ENCODE measurements at regions not wholly inside any gene's neighbourhood (a gene's known extent, or its start where the extent isn't known, plus 50 kb on each side); places are given as distances from the start of the nearest gene placed in this dataset.
A peak's percentile ranks its signal among the peaks of the same experiment; 100 is the strongest.

GRCh38 chr2:207226671-207227061 lies 60.9 kb upstream of the KLF7 start:
- no peak for TF ChIP-seq CTCF (IDR thresholded peaks at IDR 0.05)
- TF ChIP-seq POLR2A (IDR thresholded peaks at IDR 0.05), result no peak
- Histone ChIP-seq H3K9me3 (no peaks in the 10 kb centered on the region), H3K27me3 (no peaks in the 10 kb centered on the region), H3K4me3 (no peak overlapping the region), H3K27ac (peak overlapping the region; percentile 59 to 65), H3K36me3 (ENCODE audit: low read depth, missing control alignments) (no peaks in the 10 kb centered on the region), H3K4me1 (peaks cover 34% of the 10 kb centered on the region)
- intact Hi-C loops (cut with DNase I; ENCODE audit: low total_unique reads), result no loop called here
- 20 to 33% methylated on average over 4 of the region's 4 CpGs for WGBS, 2 donors
- no peak for DNase-seq

- intact Hi-C loops (cut with DNase I; ENCODE audit: low total_unique reads), result no loop called here
- 30 to 32% methylated on average over 14 to 18 of the region's 18 CpGs for WGBS, 2 donors
- TF ChIP-seq CTCF (IDR thresholded peaks at IDR 0.05), result no peak
- TF ChIP-seq POLR2A (IDR thresholded peaks at IDR 0.05), result no peak
- Histone ChIP-seq H3K9me3 (no peaks in the 10 kb centered on the region), H3K36me3 (ENCODE audit: low read depth, missing control alignments) (no peaks in the 10 kb centered on the region), H3K4me3 (no peak overlapping the region), H3K27me3 (no peaks in the 10 kb centered on the region), H3K4me1 (peaks cover 34% of the 10 kb centered on the region), H3K27ac (peak overlapping the region; percentile 59 to 65)
- peak; percentile 86 for DNase-seq
Observed at GRCh38 chr2:207227062-207227748, 61.5 kb upstream of the KLF7 start.

- WGBS, 2 donors, result 23 to 29% methylated on average over 2 to 3 of the region's 3 CpGs
- Histone ChIP-seq H3K36me3 (ENCODE audit: low read depth, missing control alignments) (no peaks in the 10 kb centered on the region), H3K4me3 (no peak overlapping the region), H3K4me1 (peaks cover 34% of the 10 kb centered on the region), H3K9me3 (no peaks in the 10 kb centered on the region), H3K27me3 (no peaks in the 10 kb centered on the region), H3K27ac (peak overlapping the region; percentile 52 to 59)
- intact Hi-C loops (cut with DNase I; ENCODE audit: low total_unique reads), result no loop called here
- DNase-seq, result no peak
- TF ChIP-seq CTCF (IDR thresholded peaks at IDR 0.05), result no peak
- no peak for TF ChIP-seq POLR2A (IDR thresholded peaks at IDR 0.05)
Observed at GRCh38 chr2:207227749-207228145, 62.0 kb upstream of the KLF7 start.

- intact Hi-C loops (cut with DNase I; ENCODE audit: low total_unique reads), result no loop called here
- H3K9me3 ChIP-seq, result no peaks in the 10 kb centered on the region
Observed at GRCh38 chr2:207228402-207228801, 62.7 kb upstream of the KLF7 start.

More at GRCh38 chr2:207228402-207228801, 62.7 kb upstream of the KLF7 start:
- Histone ChIP-seq H3K27ac (no peak overlapping the region), H3K36me3 (ENCODE audit: low read depth, missing control alignments) (no peaks in the 10 kb centered on the region), H3K27me3 (no peaks in the 10 kb centered on the region), H3K4me3 (no peak overlapping the region), H3K4me1 (peaks cover 34% of the 10 kb centered on the region)
- no peak for DNase-seq
- TF ChIP-seq CTCF (IDR thresholded peaks at IDR 0.05) (no peak), POLR2A (IDR thresholded peaks at IDR 0.05) (no peak)
- WGBS, 2 donors, result 83 to 92% methylated on average over 3 of the region's 3 CpGs
